PFSK-1 (cell line): ENCODE measurements at regions not wholly inside any gene's neighbourhood (a gene's known extent, or its start where the extent isn't known, plus 50 kb on each side); places are given as distances from the start of the nearest gene placed in this dataset.

Source experiments
- FOXP2 ChIP-seq: optimal IDR thresholded peaks from 2 replicates; pipeline ENCODE3; 2011; ENCODE audit warnings: borderline replicate concordance, control low read depth, inconsistent platforms; ENCODE audit not compliant: insufficient read depth; ENCODE audit errors: extremely low read length, extremely low read depth
- POLR2AphosphoS5 ChIP-seq: IDR thresholded peaks from 2 replicates; pipeline ENCODE4 v1.6.1; 2012; ENCODE audit warnings: low read depth, mild to moderate bottlenecking, control low read depth, low read length, moderate library complexity

- TF ChIP-seq FOXP2 (no peak), POLR2AphosphoS5 (no peak)
These were observed 1124.6 kb upstream of the MAP3K7 start for GRCh38 chr6:91711518-91711917.
